Body of pancreas (tissue), 4 donors: ENCODE measurements at regions not wholly inside any gene's neighbourhood (a gene's known extent, or its start where the extent isn't known, plus 50 kb on each side); places are given as distances from the start of the nearest gene placed in this dataset.

ENCODE experiments used
- ATAC-seq: fragments of 150-250 bp; one replicate; pipeline ENCODE4 v1.9.1; 2016
- DNase-seq, 4 donors: peaks; one replicate each; pipeline ENCODE4 v3.0.0-alpha.2; 2019
- H3K27ac ChIP-seq, 4 donors: fragments of 200-600 bp; sonication (generic); 1 replicate in 3 of 4; 2 replicates in 1 of 4; pipeline versions ENCODE4 v1.5.1 to v1.6.1; 2016 to 2019; ENCODE audit warnings: mild to moderate bottlenecking in 1 of 4, mixed read lengths in 1 of 4, moderate library complexity in 1 of 4
- H3K27me3 ChIP-seq, 2 donors: fragments of 200-600 bp; sonication (generic); one replicate each; pipeline ENCODE4 v1.6.0; 2016; ENCODE audit warnings: mild to moderate bottlenecking in 1 of 2
- H3K36me3 ChIP-seq, 2 donors: fragments of 200-600 bp; sonication (generic); replicated peaks in 1 of 2; 2 replicates each; pipeline ENCODE4 v1.5.1; 2016; ENCODE audit warnings: low read depth in 2 of 2; ENCODE audit not compliant: insufficient read depth in 1 of 2
- H3K4me1 ChIP-seq: fragments of 200-600 bp; sonication (generic); one replicate; pipeline ENCODE4 v1.6.0; 2016
- H3K4me3 ChIP-seq, 2 donors: fragments of 200-600 bp; sonication (generic); 1 replicate in 1 of 2; 2 replicates in 1 of 2; pipeline ENCODE4 v1.5.1; 2016 to 2019
- H3K9me3 ChIP-seq, 3 donors: fragments of 200-600 bp; sonication (generic); 1 replicate in 2 of 3; 2 replicates in 1 of 3; pipeline ENCODE4 v1.5.1; 2016
- POLR2A ChIP-seq, 3 donors: fragments of 450-650 bp; IDR thresholded peaks; one replicate each; pipeline ENCODE4 v1.6.1; 2016; ENCODE audit warnings: antibody characterized with exemption in 3 of 3, mild to moderate bottlenecking in 2 of 3
- WGBS, 2 donors: methylation state at CpG; one replicate each; pipeline ENCODE4 v1.1.5; 2017; 5-methylcytosine and 5-hydroxymethylcytosine counted together
- intact Hi-C: fragments of 100-400 bp; cut with DNase I; formaldehyde crosslinking; loops from one replicate; pipeline ENCODE4 v1.15.1; 2023
- TF ChIP-seq, protein P1 (sequence below), 7 experiments: fragments of 450-650 bp in 4 of 7; fragments of 200-600 bp in 3 of 7; sonication (generic) in 3 of 7; IDR thresholded peaks; one replicate each; pipeline ENCODE4 v1.5.1; 2016 to 2019; ENCODE audit warnings: antibody characterized with exemption in 7 of 7

DNA sequence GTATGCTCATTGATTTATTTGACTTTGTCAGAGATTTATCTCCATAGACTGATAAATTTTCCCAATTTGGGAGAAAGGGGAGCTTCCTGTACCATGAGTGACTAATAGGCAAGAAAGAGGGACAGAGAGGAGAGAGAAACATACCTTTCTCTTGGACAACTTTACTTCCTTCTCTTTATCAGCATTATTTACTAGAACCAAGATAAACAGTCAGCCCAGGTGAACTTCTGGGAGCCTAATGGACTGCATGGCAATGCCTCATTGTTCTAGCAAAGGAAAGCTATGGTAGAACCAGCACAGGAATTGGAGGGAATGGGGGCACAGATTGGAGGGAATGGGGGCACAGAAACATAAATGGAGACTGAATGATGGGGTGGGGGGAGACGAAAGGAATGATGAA is 63.4 kb upstream of the STXBP6 start:
- Histone ChIP-seq H3K4me1 (peaks cover 31% of the 10 kb centered on the region), H3K36me3 (no peaks in the 10 kb centered on the region), H3K27ac (peak overlapping the region in 1 of 4 donors; percentile 32), H3K4me3 (no peak overlapping the region), H3K9me3 (no peaks in the 10 kb centered on the region), H3K27me3 (no peaks in the 10 kb centered on the region)
- no peak for TF ChIP-seq POLR2A (IDR thresholded peaks at IDR 0.05)
- TF ChIP-seq, protein P1, sequence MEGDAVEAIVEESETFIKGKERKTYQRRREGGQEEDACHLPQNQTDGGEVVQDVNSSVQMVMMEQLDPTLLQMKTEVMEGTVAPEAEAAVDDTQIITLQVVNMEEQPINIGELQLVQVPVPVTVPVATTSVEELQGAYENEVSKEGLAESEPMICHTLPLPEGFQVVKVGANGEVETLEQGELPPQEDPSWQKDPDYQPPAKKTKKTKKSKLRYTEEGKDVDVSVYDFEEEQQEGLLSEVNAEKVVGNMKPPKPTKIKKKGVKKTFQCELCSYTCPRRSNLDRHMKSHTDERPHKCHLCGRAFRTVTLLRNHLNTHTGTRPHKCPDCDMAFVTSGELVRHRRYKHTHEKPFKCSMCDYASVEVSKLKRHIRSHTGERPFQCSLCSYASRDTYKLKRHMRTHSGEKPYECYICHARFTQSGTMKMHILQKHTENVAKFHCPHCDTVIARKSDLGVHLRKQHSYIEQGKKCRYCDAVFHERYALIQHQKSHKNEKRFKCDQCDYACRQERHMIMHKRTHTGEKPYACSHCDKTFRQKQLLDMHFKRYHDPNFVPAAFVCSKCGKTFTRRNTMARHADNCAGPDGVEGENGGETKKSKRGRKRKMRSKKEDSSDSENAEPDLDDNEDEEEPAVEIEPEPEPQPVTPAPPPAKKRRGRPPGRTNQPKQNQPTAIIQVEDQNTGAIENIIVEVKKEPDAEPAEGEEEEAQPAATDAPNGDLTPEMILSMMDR (IDR thresholded peaks at IDR 0.05): no peak
- ATAC-seq (peak; percentile 41), DNase-seq (peak in 1 of 4 donors; percentile 22)
- 70 to 86% methylated on average over 1 of the region's 1 CpG for WGBS, 2 donors
- intact Hi-C loops: no loop called here

DNA sequence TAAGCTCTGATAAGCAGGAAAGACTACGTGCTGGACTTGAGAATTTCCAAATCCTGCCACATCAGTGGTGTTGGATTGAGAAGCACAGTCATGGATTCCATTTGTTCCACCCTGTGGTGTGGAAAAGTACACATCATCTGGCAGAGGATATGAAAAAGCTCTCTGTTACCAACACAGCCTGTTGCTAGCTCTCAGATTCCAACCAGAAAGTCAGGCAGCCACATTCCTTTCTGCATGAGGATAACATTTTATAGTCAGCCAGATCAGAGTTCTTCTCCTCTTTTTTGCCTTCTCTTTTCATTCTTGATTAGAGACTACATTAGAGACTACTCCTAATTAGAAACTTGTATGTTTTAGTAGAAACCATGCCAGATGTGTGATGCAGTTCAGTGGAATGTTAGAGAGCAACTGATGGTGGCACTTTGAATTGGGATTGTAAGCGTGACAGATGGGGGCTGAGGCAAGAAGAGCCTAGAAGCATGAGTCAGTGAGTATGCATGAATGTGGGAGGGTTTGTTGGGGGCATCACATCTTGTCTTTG is 61.2 kb upstream of the STXBP6 start:
- no peak for TF ChIP-seq POLR2A (IDR thresholded peaks at IDR 0.05)
- TF ChIP-seq, protein P1 (IDR thresholded peaks at IDR 0.05): peak in 1 of 7 experiments; percentile 10
- intact Hi-C loops: no loop called here
- Histone ChIP-seq H3K9me3 (no peaks in the 10 kb centered on the region), H3K27ac (peak overlapping the region in 2 of 4 donors; percentile 48 to 53), H3K4me3 (no peak overlapping the region), H3K27me3 (no peaks in the 10 kb centered on the region), H3K4me1 (peaks cover 31% of the 10 kb centered on the region), H3K36me3 (no peaks in the 10 kb centered on the region)
- ATAC-seq (peak; percentile 94), DNase-seq (peak; percentile 14 to 56 (median 28))
- 34 to 40% methylated on average over 2 of the region's 2 CpGs for WGBS, 2 donors

DNA sequence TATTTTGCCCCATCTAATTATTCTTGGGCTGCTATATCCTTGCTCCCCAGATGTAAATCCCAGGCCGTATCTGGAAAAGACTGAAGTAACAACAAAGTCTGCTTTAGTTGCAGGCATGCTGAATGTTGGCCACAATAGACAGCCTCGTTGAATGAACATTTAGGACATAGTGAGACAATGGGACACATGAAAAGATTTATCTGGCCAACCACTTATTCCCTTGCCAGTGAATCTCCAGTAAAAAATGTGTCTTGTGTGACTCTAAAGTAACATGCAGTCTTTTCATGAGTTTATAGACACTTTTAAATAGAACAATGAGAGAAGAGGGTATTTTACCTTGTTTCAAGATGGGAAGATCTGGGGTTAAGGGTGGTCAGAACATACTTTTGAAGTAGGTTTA is 60.2 kb upstream of the STXBP6 start:
- peaks cover 31% of the 10 kb centered on the region for H3K4me1 ChIP-seq
- H3K9me3 ChIP-seq: no peaks in the 10 kb centered on the region
- H3K4me3 ChIP-seq: no peak overlapping the region
- WGBS, 2 donors: 59 to 86% methylated on average over 2 of the region's 2 CpGs
- DNase-seq (no peak), ATAC-seq (no peak)
- H3K27me3 ChIP-seq: no peaks in the 10 kb centered on the region
- no peaks in the 10 kb centered on the region for H3K36me3 ChIP-seq
- TF ChIP-seq, protein P1 (IDR thresholded peaks at IDR 0.05): no peak
- no peak for TF ChIP-seq POLR2A (IDR thresholded peaks at IDR 0.05)
- intact Hi-C loops: no loop called here
- no peak overlapping the region for H3K27ac ChIP-seq

DNA sequence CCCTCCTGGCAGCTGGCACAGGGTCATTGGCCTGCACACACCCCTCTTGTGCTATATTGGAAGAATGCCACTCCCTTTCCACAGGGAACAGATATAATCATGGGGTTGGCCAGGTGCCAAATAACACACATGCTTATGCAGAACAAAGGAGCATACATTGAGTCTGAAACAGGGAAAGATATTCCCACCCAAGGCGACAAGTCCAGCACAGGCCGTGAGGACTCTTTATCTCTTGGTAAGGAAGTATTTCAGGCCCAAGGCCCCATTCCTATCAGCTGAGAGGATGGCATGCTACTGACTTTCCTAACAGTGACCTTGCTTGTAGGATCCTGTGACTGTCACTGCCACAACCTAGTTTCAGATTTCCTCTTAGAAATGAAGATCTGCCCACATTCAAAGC is 59.0 kb upstream of the STXBP6 start:
- intact Hi-C loops: no loop called here
- H3K4me1 ChIP-seq: peaks cover 31% of the 10 kb centered on the region
- no peaks in the 10 kb centered on the region for H3K36me3 ChIP-seq
- peak; percentile 26 to 57 (median 36) for DNase-seq
- no peak overlapping the region for H3K27ac ChIP-seq
- H3K9me3 ChIP-seq: no peaks in the 10 kb centered on the region
- H3K4me3 ChIP-seq: no peak overlapping the region
- no peak for ATAC-seq
- no peak for TF ChIP-seq POLR2A (IDR thresholded peaks at IDR 0.05)
- TF ChIP-seq, protein P1 (IDR thresholded peaks at IDR 0.05): no peak
- 10 to 33% methylated on average over 2 of the region's 2 CpGs for WGBS, 2 donors
- no peaks in the 10 kb centered on the region for H3K27me3 ChIP-seq

DNA sequence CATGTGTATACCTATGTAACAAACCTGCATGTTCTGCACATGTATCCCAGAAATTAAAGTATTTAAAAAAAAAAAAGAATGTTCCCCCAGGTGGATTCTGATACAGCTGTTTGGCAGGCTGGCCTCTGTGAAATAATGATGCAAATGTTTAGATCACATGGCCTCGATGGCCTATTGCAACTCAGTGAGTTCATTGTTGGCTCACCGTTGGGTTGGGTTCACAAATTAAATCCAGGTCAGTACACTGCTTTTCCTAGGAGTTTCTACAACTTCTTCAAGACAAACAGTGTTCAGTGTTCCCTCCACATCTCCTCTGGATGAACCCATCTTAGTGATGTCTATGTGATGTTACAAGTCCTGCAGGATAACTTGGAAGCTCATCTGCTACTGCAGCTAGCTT is 58.3 kb upstream of the STXBP6 start:
- WGBS, 2 donors: 87 to 90% methylated on average over 2 of the region's 2 CpGs
- ATAC-seq (no peak), DNase-seq (no peak)
- Histone ChIP-seq H3K9me3 (no peaks in the 10 kb centered on the region), H3K27me3 (no peaks in the 10 kb centered on the region), H3K4me1 (peaks cover 26% of the 10 kb centered on the region), H3K27ac (no peak overlapping the region), H3K36me3 (no peaks in the 10 kb centered on the region), H3K4me3 (no peak overlapping the region)
- intact Hi-C loops: no loop called here
- TF ChIP-seq POLR2A (IDR thresholded peaks at IDR 0.05): no peak
- TF ChIP-seq, protein P1 (IDR thresholded peaks at IDR 0.05): no peak
